ENCODE measurements at regions not wholly inside any gene's neighbourhood (a gene's known extent, or its start where the extent isn't known, plus 50 kb on each side); places are given as distances from the start of the nearest gene placed in this dataset.

GRCh38 chr19:31214997-31215396 is 134.2 kb downstream of the TSHZ3 start:
- Mint-ChIP-seq H3K27ac (no peak overlapping the region), H3K27me3 (ENCODE audit: low read depth) (no peaks in the 10 kb centered on the region), H3K4me1 (no peaks in the 10 kb centered on the region), H3K9me3 (peaks cover 2% of the 10 kb centered on the region), H3K4me3 (no peak overlapping the region), H3K36me3 (no peaks in the 10 kb centered on the region)
- CTCF ChIA-PET, result no interaction called here
- TF ChIP-seq NR1H2 (CRISPR knock-in tag; IDR thresholded peaks at IDR 0.05), result no peak
- TF ChIP-seq MLX (CRISPR knock-in tag; IDR thresholded peaks at IDR 0.05), result no peak
- no peak for TF ChIP-seq NFE2L1 (CRISPR knock-in tag; IDR thresholded peaks at IDR 0.05)
- TF ChIP-seq ESRRA (CRISPR knock-in tag; IDR thresholded peaks at IDR 0.05; ENCODE audit: borderline replicate concordance), result no peak
- no peak for TF ChIP-seq TP53 (CRISPR knock-in tag; IDR thresholded peaks at IDR 0.05)
- no peak for TF ChIP-seq PRRX2 (CRISPR knock-in tag; IDR thresholded peaks at IDR 0.05)
- TF ChIP-seq ZNF671 (CRISPR knock-in tag; IDR thresholded peaks at IDR 0.05), result no peak
- TF ChIP-seq, protein P1, sequence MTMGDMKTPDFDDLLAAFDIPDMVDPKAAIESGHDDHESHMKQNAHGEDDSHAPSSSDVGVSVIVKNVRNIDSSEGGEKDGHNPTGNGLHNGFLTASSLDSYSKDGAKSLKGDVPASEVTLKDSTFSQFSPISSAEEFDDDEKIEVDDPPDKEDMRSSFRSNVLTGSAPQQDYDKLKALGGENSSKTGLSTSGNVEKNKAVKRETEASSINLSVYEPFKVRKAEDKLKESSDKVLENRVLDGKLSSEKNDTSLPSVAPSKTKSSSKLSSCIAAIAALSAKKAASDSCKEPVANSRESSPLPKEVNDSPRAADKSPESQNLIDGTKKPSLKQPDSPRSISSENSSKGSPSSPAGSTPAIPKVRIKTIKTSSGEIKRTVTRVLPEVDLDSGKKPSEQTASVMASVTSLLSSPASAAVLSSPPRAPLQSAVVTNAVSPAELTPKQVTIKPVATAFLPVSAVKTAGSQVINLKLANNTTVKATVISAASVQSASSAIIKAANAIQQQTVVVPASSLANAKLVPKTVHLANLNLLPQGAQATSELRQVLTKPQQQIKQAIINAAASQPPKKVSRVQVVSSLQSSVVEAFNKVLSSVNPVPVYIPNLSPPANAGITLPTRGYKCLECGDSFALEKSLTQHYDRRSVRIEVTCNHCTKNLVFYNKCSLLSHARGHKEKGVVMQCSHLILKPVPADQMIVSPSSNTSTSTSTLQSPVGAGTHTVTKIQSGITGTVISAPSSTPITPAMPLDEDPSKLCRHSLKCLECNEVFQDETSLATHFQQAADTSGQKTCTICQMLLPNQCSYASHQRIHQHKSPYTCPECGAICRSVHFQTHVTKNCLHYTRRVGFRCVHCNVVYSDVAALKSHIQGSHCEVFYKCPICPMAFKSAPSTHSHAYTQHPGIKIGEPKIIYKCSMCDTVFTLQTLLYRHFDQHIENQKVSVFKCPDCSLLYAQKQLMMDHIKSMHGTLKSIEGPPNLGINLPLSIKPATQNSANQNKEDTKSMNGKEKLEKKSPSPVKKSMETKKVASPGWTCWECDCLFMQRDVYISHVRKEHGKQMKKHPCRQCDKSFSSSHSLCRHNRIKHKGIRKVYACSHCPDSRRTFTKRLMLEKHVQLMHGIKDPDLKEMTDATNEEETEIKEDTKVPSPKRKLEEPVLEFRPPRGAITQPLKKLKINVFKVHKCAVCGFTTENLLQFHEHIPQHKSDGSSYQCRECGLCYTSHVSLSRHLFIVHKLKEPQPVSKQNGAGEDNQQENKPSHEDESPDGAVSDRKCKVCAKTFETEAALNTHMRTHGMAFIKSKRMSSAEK (CRISPR knock-in tag; IDR thresholded peaks at IDR 0.05; ENCODE audit: borderline replicate concordance), result no peak
- TF ChIP-seq, protein P2, sequence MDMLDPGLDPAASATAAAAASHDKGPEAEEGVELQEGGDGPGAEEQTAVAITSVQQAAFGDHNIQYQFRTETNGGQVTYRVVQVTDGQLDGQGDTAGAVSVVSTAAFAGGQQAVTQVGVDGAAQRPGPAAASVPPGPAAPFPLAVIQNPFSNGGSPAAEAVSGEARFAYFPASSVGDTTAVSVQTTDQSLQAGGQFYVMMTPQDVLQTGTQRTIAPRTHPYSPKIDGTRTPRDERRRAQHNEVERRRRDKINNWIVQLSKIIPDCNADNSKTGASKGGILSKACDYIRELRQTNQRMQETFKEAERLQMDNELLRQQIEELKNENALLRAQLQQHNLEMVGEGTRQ (CRISPR knock-in tag; IDR thresholded peaks at IDR 0.05), result no peak
- TF ChIP-seq, protein P3, sequence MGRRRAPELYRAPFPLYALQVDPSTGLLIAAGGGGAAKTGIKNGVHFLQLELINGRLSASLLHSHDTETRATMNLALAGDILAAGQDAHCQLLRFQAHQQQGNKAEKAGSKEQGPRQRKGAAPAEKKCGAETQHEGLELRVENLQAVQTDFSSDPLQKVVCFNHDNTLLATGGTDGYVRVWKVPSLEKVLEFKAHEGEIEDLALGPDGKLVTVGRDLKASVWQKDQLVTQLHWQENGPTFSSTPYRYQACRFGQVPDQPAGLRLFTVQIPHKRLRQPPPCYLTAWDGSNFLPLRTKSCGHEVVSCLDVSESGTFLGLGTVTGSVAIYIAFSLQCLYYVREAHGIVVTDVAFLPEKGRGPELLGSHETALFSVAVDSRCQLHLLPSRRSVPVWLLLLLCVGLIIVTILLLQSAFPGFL (CRISPR knock-in tag; IDR thresholded peaks at IDR 0.05; ENCODE audit: borderline replicate concordance), result no peak
- no peak for TF ChIP-seq MAX (CRISPR knock-in tag; IDR thresholded peaks at IDR 0.05)
- TF ChIP-seq E2F4 (CRISPR knock-in tag; IDR thresholded peaks at IDR 0.05; ENCODE audit: borderline replicate concordance, low read depth), result no peak
- no peak for TF ChIP-seq USF1 (CRISPR knock-in tag; IDR thresholded peaks at IDR 0.05)
- TF ChIP-seq NR2C2 (CRISPR knock-in tag; IDR thresholded peaks at IDR 0.05), result no peak
- TF ChIP-seq OVOL2 (CRISPR knock-in tag; IDR thresholded peaks at IDR 0.05; ENCODE audit: borderline replicate concordance), result no peak
- TF ChIP-seq TEAD4 (CRISPR knock-in tag; IDR thresholded peaks at IDR 0.05), result no peak
- TF ChIP-seq ZBTB43 (CRISPR knock-in tag; IDR thresholded peaks at IDR 0.05), result no peak
- no peak for TF ChIP-seq KAT7 (CRISPR knock-in tag; IDR thresholded peaks at IDR 0.05; ENCODE audit: borderline replicate concordance)
- no peak for TF ChIP-seq SMAD3 (CRISPR knock-in tag; IDR thresholded peaks at IDR 0.05; ENCODE audit: borderline replicate concordance)
- TF ChIP-seq RELA (CRISPR knock-in tag; IDR thresholded peaks at IDR 0.05; ENCODE audit: borderline replicate concordance), result no peak
- DNase-seq (ENCODE audit: low spot score) (no peak), ATAC-seq (no peak)
- POLR2A ChIA-PET, result no interaction called here
